Stomach smooth muscle (tissue), 2 donors: ENCODE measurements at regions not wholly inside any gene's neighbourhood (a gene's known extent, or its start where the extent isn't known, plus 50 kb on each side); places are given as distances from the start of the nearest gene placed in this dataset.

Source experiments
- H3K27ac ChIP-seq: one replicate; pipeline ENCODE4 v1.7.0; 2013; ENCODE audit warnings: mild to moderate bottlenecking, low read length, inconsistent platforms
- H3K27me3 ChIP-seq, 2 donors: one replicate each; pipeline ENCODE4 v1.7.0; 2013; ENCODE audit warnings: low read length in 2 of 2; ENCODE audit not compliant: insufficient read depth in 2 of 2, control insufficient read depth in 1 of 2
- H3K36me3 ChIP-seq, 2 donors: one replicate each; pipeline ENCODE4 v1.7.0; 2013; ENCODE audit warnings: low read length in 2 of 2; ENCODE audit not compliant: control insufficient read depth in 2 of 2, insufficient read depth in 2 of 2
- H3K4me1 ChIP-seq: one replicate; pipeline ENCODE4 v1.7.0; 2013; ENCODE audit warnings: low read length; ENCODE audit not compliant: control insufficient read depth, insufficient read depth
- H3K4me3 ChIP-seq, 2 donors: one replicate each; pipeline ENCODE4 v1.7.0; 2013; ENCODE audit warnings: low read length in 2 of 2
- H3K9ac ChIP-seq, 2 donors: one replicate each; pipeline ENCODE4 v1.7.0; 2013; ENCODE audit warnings: low read length in 2 of 2, mild to moderate bottlenecking in 1 of 2
- H3K9me3 ChIP-seq, 2 donors: one replicate each; pipeline ENCODE4 v1.7.0; 2013; ENCODE audit warnings: low read length in 2 of 2; ENCODE audit not compliant: control insufficient read depth in 2 of 2
- donor health status: healthy.
- donor health status: Pancreatic carcinoma.

DNA sequence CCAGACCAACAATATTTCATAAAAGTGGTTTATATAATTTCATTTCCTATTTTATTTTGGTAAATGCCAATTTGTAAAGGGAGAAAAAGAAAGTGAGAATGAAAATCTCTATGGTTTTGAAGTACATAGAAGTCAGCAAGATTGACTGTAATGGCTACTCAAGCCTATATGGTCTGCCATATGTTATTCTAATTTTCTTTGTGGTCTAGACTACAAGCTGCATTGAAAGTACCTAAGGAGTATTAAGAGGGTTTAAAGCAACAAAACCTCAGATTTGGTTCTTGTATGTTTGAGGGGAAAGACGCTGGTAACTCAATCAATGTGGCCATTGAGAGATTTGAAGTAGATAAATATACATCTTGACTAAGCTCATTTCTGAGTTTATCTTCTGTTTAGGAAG is 193.5 kb upstream of the EYA4 start:
- Histone ChIP-seq H3K4me1 (no peaks in the 10 kb centered on the region), H3K9ac (no peak overlapping the region), H3K36me3 (no peaks in the 10 kb centered on the region), H3K4me3 (no peak overlapping the region), H3K9me3 (no peaks in the 10 kb centered on the region), H3K27ac (no peak overlapping the region), H3K27me3 (no peaks in the 10 kb centered on the region)

DNA sequence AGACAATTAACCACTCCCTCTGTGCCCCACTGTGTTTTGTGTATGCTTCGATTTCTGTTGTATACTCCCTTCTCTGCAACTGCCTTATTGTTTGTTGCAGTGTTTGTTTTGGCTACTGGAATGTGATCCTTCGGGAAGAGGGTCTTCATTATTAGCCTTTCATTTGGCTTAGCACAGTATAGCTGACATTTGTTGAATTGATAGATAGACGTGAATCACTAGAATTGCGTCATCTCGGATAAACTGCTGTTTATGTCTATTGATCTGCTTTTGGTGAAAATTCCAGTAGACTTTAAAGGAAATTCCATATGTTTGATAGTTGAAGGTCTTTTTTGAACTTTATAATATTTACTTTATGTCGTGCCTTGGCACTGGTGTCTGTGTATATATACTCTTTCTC is 189.9 kb upstream of the EYA4 start:
- Histone ChIP-seq H3K27ac (no peak overlapping the region), H3K4me1 (no peaks in the 10 kb centered on the region), H3K4me3 (no peak overlapping the region), H3K9me3 (no peaks in the 10 kb centered on the region), H3K27me3 (no peaks in the 10 kb centered on the region), H3K36me3 (no peaks in the 10 kb centered on the region), H3K9ac (no peak overlapping the region)

DNA sequence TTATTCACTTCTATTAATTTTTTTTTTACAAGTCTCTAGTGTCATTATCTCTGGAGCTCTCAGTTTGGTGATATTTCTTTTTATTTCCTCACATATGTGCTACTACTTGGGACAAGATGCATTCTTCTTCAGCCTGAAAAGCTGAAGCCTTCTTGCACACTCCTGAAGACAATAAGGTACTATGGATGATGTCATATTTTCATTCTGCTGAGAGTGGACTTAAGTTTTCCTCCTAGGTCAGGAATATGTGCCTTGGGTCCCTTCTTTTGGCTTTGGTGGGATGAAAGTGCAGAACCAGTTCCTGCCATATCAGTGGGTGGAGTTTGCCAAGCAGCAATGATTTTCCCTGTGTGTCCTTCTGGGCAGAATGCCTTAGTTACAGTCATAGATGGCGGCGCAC is 188.7 kb upstream of the EYA4 start:
- H3K36me3 ChIP-seq: no peaks in the 10 kb centered on the region
- no peaks in the 10 kb centered on the region for H3K9me3 ChIP-seq

DNA sequence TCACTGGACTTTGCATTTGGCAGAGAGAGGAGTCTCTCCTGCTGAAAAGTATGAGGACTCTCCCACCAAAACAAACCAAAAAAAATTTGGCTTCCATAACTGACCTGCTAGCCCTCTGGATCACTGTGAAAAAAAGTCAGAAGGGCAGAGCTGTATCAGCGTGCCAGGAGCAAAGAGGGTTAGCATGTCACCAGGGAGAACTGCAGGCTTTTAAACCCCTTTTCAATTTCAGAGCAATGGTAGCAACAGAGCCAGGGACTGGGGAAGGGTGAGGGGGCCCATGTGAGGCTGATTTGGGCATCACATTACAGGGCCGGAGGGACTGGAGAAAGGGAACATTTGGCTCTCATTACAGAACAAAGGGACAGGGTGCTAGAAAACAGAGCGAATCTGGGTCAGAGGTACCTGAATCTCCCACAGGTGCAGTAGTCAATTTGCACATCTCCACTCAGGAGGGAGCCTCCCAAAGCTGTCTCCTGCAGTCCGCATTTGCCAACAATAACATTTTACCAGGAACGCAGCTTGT is 185.7 kb upstream of the EYA4 start:
- H3K9ac ChIP-seq: no peak overlapping the region
- H3K27me3 ChIP-seq: no peaks in the 10 kb centered on the region
- no peaks in the 10 kb centered on the region for H3K4me1 ChIP-seq
- no peaks in the 10 kb centered on the region for H3K36me3 ChIP-seq
- no peaks in the 10 kb centered on the region for H3K9me3 ChIP-seq
- H3K4me3 ChIP-seq: no peak overlapping the region
- no peak overlapping the region for H3K27ac ChIP-seq

More for the DNA sequence above, 188.7 kb upstream of the EYA4 start:
- Histone ChIP-seq H3K27ac (no peak overlapping the region), H3K4me1 (no peaks in the 10 kb centered on the region), H3K9ac (no peak overlapping the region), H3K4me3 (no peak overlapping the region), H3K27me3 (no peaks in the 10 kb centered on the region)

DNA sequence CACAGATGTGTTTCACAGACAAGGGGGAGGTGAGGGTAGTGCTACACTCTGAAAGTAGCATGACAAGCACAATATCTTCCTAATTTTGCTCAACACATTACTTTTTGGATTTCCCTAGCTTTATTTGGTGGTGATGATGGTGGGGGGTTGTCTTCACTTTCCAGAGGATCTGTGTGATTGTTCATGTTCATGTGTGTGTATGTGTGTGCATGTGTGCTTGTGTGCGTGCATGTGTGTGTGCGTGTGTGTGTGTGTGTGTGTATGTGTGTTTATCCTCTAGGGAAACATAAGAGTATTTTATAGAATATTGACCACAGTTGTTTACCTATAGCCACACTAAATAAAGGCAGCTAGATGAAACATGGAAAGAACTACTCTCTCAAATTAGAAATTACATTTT is 183.8 kb upstream of the EYA4 start:
- H3K9ac ChIP-seq: no peak overlapping the region
- H3K9me3 ChIP-seq: no peaks in the 10 kb centered on the region
- H3K4me1 ChIP-seq: no peaks in the 10 kb centered on the region
- no peaks in the 10 kb centered on the region for H3K27me3 ChIP-seq
- H3K36me3 ChIP-seq: no peaks in the 10 kb centered on the region
- H3K27ac ChIP-seq: no peak overlapping the region
- H3K4me3 ChIP-seq: no peak overlapping the region

DNA sequence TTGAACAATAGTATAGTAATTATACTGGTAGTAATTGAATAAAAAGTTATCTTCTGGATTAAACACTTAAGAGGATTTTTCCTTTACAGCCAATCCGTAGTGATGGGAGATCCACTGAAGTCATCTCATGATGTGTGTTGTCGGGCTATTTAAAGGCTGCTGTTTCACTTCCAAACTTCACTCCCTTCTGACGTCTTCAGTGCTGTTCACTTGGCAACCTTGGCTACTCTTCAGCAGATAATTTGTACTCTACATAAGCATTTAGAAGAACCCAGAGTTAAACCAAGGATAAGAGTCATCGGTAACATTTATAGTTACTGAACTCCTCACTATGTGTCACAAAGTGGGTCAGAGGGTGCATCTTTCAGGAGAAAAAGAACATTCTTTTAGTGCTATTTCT is 179.1 kb upstream of the EYA4 start:
- Histone ChIP-seq H3K9me3 (no peaks in the 10 kb centered on the region), H3K4me3 (peak overlapping the region in 1 of 2 donors; percentile 36), H3K9ac (no peak overlapping the region), H3K4me1 (no peaks in the 10 kb centered on the region), H3K36me3 (no peaks in the 10 kb centered on the region), H3K27me3 (no peaks in the 10 kb centered on the region), H3K27ac (no peak overlapping the region)

DNA sequence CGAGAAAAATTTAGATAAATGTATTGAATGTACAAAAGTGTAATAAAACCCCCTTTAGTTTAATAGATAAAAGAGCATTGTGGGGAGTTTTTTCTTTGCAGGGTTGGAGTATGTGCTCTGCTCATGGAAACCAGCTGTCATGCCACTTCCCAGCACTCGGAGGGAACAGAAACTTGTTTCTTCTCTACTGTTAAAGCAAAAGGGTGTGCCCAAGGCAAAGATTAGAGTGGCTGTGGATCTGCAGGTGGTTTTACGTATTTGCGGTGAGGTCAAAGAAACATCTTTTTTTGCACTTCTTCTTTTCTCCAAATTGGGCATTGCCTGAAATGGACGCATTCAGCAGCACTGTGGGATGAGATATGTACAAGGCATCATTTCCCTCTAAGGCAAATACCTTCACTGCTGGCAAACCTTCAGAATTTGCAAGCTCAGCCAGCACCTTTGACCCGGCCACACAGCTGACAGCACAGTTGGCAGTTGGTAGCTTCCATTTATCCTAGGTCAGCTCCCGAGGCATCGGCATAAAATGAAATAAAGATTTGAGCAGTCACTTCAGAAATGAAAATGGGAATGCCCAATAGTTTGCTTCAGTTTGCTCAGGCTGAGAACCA is 178.4 kb upstream of the EYA4 start:
- no peak overlapping the region for H3K4me3 ChIP-seq
- no peak overlapping the region for H3K9ac ChIP-seq
- H3K27me3 ChIP-seq: no peaks in the 10 kb centered on the region
- no peaks in the 10 kb centered on the region for H3K36me3 ChIP-seq
- H3K27ac ChIP-seq: no peak overlapping the region
- H3K4me1 ChIP-seq: no peaks in the 10 kb centered on the region
- H3K9me3 ChIP-seq: no peaks in the 10 kb centered on the region

DNA sequence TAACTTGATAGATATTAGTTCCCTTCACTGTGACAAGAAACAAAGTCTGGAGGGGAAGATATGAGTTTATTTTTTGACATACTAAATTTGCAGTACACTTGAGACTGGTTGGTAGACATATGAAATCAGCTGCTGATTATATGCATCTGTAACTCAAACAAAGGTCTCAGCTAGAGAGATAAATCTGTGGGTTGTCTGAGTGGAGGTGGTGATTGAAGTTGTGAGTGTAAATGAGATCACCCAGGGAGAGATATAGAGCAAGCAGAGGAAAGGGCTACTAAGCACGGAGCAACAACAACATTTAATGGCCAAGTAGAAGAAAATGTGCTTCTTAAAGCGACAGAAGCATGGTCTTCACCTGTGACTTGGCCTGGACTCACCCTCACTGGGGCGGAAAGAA is 173.2 kb upstream of the EYA4 start:
- H3K4me3 ChIP-seq: no peak overlapping the region
- H3K9ac ChIP-seq: no peak overlapping the region
- H3K9me3 ChIP-seq: no peaks in the 10 kb centered on the region
- H3K27me3 ChIP-seq: no peaks in the 10 kb centered on the region
- H3K4me1 ChIP-seq: no peaks in the 10 kb centered on the region
- no peaks in the 10 kb centered on the region for H3K36me3 ChIP-seq
- H3K27ac ChIP-seq: no peak overlapping the region

DNA sequence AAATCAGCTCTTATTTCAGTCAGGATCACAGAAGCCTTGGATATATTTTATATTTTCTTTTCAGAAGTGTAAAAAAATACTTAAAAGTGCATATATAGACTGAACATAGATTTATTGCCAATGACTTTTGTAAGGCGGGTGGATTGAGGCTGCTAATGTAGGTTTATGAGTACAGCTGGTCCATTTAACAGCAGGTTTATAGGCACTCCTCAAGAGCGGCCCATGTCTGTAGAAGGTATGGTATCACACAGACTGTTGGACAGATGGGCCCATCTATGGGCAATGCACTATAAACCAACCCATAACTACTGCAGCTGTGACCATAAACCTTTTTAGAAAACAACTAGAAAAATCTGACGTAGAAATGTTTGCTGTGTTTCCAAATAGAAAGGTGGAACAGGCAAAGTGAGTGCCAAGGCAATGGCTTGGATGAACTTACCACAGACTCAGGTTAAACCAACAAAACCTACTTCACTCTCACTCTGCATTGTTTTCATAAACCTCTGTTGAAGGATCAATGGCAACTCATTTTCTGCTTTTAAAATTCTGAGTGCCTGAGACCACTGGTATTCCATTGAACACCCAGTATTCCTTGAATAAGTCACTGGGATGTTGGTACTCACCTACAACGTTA is 170.6 kb upstream of the EYA4 start:
- no peaks in the 10 kb centered on the region for H3K4me1 ChIP-seq
- no peaks in the 10 kb centered on the region for H3K36me3 ChIP-seq
- no peaks in the 10 kb centered on the region for H3K27me3 ChIP-seq
- no peak overlapping the region for H3K27ac ChIP-seq
- H3K4me3 ChIP-seq: no peak overlapping the region
- no peaks in the 10 kb centered on the region for H3K9me3 ChIP-seq
- no peak overlapping the region for H3K9ac ChIP-seq

DNA sequence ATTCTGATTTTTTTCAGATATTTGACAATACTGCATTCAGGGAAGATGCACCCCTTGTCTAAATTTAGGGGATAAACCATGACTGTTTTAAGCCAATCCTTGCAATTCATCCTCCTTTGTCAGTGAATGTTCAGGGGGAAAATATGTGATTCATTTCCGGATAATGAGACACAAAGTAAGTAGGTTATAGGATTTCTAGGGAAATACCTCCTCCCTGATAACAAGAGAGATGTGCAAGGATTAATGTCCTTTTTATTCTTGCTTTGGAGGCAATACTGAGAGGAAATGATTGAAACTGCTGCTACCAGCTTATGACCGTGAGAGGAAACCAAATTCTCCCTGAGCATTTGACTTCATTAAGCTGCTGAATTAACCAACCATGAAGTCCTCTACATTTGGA is 161.3 kb upstream of the EYA4 start:
- H3K4me3 ChIP-seq: no peak overlapping the region
- H3K36me3 ChIP-seq: no peaks in the 10 kb centered on the region
- H3K4me1 ChIP-seq: no peaks in the 10 kb centered on the region
- no peak overlapping the region for H3K27ac ChIP-seq
- no peak overlapping the region for H3K9ac ChIP-seq
- peaks cover 0 to 2% of the 10 kb centered on the region in 2 donors for H3K27me3 ChIP-seq
- H3K9me3 ChIP-seq: no peaks in the 10 kb centered on the region

DNA sequence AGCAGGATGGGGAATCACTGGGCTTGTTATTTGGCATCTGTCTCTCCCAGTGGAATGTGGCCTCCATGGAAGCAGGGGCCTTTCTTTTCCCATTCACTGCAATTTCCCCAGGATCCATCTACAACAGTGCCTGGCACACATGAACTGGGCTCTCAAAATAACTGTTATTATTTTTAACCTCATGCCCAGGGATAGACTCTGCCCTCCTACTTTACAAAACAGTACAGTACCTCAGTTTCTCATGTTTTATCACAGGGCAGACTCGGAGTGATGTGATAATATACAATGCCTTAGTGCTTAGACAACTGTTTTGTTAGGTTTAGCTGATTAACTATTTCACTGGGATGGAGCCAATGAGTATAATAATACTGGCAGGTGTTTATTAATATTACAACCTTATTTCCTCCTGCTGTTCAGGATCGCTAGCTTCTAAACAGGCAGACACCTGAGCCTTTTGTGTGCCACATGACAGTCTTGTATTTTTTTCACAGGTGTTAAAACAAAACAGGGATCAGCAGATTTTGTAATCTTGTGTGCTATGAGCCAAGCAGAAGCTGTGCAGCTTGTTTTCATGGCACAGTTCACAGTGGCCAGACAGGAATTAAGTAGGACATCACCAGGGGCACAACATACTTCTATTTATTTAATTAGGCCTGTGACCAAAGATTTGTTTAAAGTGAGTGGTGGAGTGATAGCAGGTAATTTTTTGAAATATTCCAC is 157.7 kb upstream of the EYA4 start:
- Histone ChIP-seq H3K27me3 (no peaks in the 10 kb centered on the region), H3K4me3 (no peak overlapping the region), H3K9me3 (no peaks in the 10 kb centered on the region), H3K9ac (no peak overlapping the region), H3K36me3 (no peaks in the 10 kb centered on the region), H3K4me1 (no peaks in the 10 kb centered on the region), H3K27ac (no peak overlapping the region)
